ENCODE measurements at regions not wholly inside any gene's neighbourhood (a gene's known extent, or its start where the extent isn't known, plus 50 kb on each side); places are given as distances from the start of the nearest gene placed in this dataset.

- no peak for DNase-seq (ENCODE audit: low read depth)
- TF ChIP-seq CTCF (IDR thresholded peaks at IDR 0.05; ENCODE audit: low read depth, low read length, missing control alignments), result no peak
- H3K4me3 ChIP-seq (ENCODE audit: low read depth, low read length), result no peak overlapping the region
Measured at GRCh38 chr9:118121361-118121760, 417.2 kb downstream of the TLR4 start.

GRCh38 chr9:118128313-118128712, 424.1 kb downstream of the TLR4 start:
- TF ChIP-seq CTCF (IDR thresholded peaks at IDR 0.05; ENCODE audit: low read depth, low read length, missing control alignments), result no peak
- H3K4me3 ChIP-seq (ENCODE audit: low read depth, low read length), result no peak overlapping the region
- no peak for DNase-seq (ENCODE audit: low read depth)

- TF ChIP-seq CTCF (IDR thresholded peaks at IDR 0.05; ENCODE audit: low read depth, low read length, missing control alignments), result no peak
- no peak for DNase-seq (ENCODE audit: low read depth)
- H3K4me3 ChIP-seq (ENCODE audit: low read depth, low read length), result no peak overlapping the region
Measured at GRCh38 chr9:118129541-118129940, 425.3 kb downstream of the TLR4 start.

GRCh38 chr9:118148990-118149389, 444.8 kb downstream of the TLR4 start:
- TF ChIP-seq CTCF (IDR thresholded peaks at IDR 0.05; ENCODE audit: low read depth, low read length, missing control alignments), result no peak
- DNase-seq (ENCODE audit: low read depth), result no peak
- no peak overlapping the region for H3K4me3 ChIP-seq (ENCODE audit: low read depth, low read length)

- H3K4me3 ChIP-seq (ENCODE audit: low read depth, low read length), result no peak overlapping the region
- TF ChIP-seq CTCF (IDR thresholded peaks at IDR 0.05; ENCODE audit: low read depth, low read length, missing control alignments), result no peak
- no peak for DNase-seq (ENCODE audit: low read depth)
Measured at GRCh38 chr9:118156846-118157245, 452.6 kb downstream of the TLR4 start.

- no peak for DNase-seq (ENCODE audit: low read depth)
- no peak overlapping the region for H3K4me3 ChIP-seq (ENCODE audit: low read depth, low read length)
- no peak for TF ChIP-seq CTCF (IDR thresholded peaks at IDR 0.05; ENCODE audit: low read depth, low read length, missing control alignments)
Measured at GRCh38 chr9:118162716-118163115, 458.5 kb downstream of the TLR4 start.

- TF ChIP-seq CTCF (IDR thresholded peaks at IDR 0.05; ENCODE audit: low read depth, low read length, missing control alignments), result no peak
- H3K4me3 ChIP-seq (ENCODE audit: low read depth, low read length), result no peak overlapping the region
- no peak for DNase-seq (ENCODE audit: low read depth)
Measured at GRCh38 chr9:118163751-118164150, 459.5 kb downstream of the TLR4 start.
